Upper lobe of left lung (tissue), 4 donors: ENCODE measurements at regions not wholly inside any gene's neighbourhood (a gene's known extent, or its start where the extent isn't known, plus 50 kb on each side); places are given as distances from the start of the nearest gene placed in this dataset.

Experiments used
- EP300 ChIP-seq, 4 donors: sonication (generic); formaldehyde crosslinking; IDR thresholded peaks; one replicate each; pipeline ENCODE4 v1.5.1; 2017; ENCODE audit warnings: antibody characterized with exemption in 4 of 4, control low read depth in 2 of 4
- POLR2A ChIP-seq, 4 donors: fragments of 450-650 bp; IDR thresholded peaks; one replicate each; pipeline ENCODE4 v1.5.1; 2016 to 2017; ENCODE audit warnings: antibody characterized with exemption in 4 of 4, mild to moderate bottlenecking in 2 of 4
- POLR2AphosphoS5 ChIP-seq, 2 donors: sonication (generic); formaldehyde crosslinking; IDR thresholded peaks; one replicate each; pipeline ENCODE4 v1.5.1; 2017; ENCODE audit warnings: antibody characterized with exemption in 2 of 2
- TF ChIP-seq, protein P1 (sequence below), 6 experiments: fragments of 450-650 bp in 4 of 6; fragments of 200-600 bp in 2 of 6; sonication (generic) in 2 of 6; IDR thresholded peaks; one replicate each; pipeline ENCODE4 v1.5.1; 2016 to 2019; ENCODE audit warnings: antibody characterized with exemption in 6 of 6

GRCh38 chr18:70463085-70463484 is 174.2 kb downstream of the SOCS6 start:
- no peak for TF ChIP-seq POLR2AphosphoS5 (IDR thresholded peaks at IDR 0.05)
- TF ChIP-seq, protein P1, sequence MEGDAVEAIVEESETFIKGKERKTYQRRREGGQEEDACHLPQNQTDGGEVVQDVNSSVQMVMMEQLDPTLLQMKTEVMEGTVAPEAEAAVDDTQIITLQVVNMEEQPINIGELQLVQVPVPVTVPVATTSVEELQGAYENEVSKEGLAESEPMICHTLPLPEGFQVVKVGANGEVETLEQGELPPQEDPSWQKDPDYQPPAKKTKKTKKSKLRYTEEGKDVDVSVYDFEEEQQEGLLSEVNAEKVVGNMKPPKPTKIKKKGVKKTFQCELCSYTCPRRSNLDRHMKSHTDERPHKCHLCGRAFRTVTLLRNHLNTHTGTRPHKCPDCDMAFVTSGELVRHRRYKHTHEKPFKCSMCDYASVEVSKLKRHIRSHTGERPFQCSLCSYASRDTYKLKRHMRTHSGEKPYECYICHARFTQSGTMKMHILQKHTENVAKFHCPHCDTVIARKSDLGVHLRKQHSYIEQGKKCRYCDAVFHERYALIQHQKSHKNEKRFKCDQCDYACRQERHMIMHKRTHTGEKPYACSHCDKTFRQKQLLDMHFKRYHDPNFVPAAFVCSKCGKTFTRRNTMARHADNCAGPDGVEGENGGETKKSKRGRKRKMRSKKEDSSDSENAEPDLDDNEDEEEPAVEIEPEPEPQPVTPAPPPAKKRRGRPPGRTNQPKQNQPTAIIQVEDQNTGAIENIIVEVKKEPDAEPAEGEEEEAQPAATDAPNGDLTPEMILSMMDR (IDR thresholded peaks at IDR 0.05), result no peak
- TF ChIP-seq POLR2A (IDR thresholded peaks at IDR 0.05), result no peak
- TF ChIP-seq EP300 (IDR thresholded peaks at IDR 0.05), result no peak
